Lower lobe of right lung (tissue), 2 donors: ENCODE measurements at regions not wholly inside any gene's neighbourhood (a gene's known extent, or its start where the extent isn't known, plus 50 kb on each side); places are given as distances from the start of the nearest gene placed in this dataset.

ENCODE experiments used
- ATAC-seq, 2 donors: fragments of 200-7000 bp; cut with Tn5 transposase; one replicate each; pipeline ENCODE4 v1.9.1; 2020 to 2022; ENCODE audit warnings: mild to moderate bottlenecking in 2 of 2, moderate library complexity in 2 of 2
- DNase-seq: peaks from one replicate; pipeline ENCODE4 v3.0.0-alpha.2; 2020
- H3K27ac ChIP-seq: fragments of 200-600 bp; one replicate; pipeline ENCODE4 v1.8.0; 2022
- H3K27me3 ChIP-seq: fragments of 200-600 bp; one replicate; pipeline ENCODE4 v1.8.0; 2022; ENCODE audit warnings: low read depth
- H3K36me3 ChIP-seq: fragments of 200-600 bp; one replicate; pipeline ENCODE4 v1.8.0; 2022; ENCODE audit warnings: mild to moderate bottlenecking
- H3K4me1 ChIP-seq: fragments of 200-600 bp; one replicate; pipeline ENCODE4 v1.8.0; 2022
- H3K4me3 ChIP-seq: fragments of 200-600 bp; one replicate; pipeline ENCODE4 v1.8.0; 2022; ENCODE audit warnings: mild to moderate bottlenecking
- H3K9me3 ChIP-seq: fragments of 200-600 bp; one replicate; pipeline ENCODE4 v1.8.0; 2022
- CTCF ChIP-seq: fragments of 200-600 bp; IDR thresholded peaks from one replicate; pipeline ENCODE4 v1.8.0; 2022; ENCODE audit warnings: antibody characterized with exemption, mild to moderate bottlenecking
- intact Hi-C: fragments of 100-400 bp; cut with DNase I; formaldehyde crosslinking; loops from one replicate; pipeline ENCODE4 v1.11.0; 2022
- donor health status: DM: no; HTN: yes; CAD: no; lungs with severe emphysema.

- H3K4me1 ChIP-seq, result no peaks in the 10 kb centered on the region
- H3K36me3 ChIP-seq, result no peaks in the 10 kb centered on the region
- no peak for TF ChIP-seq CTCF
- H3K27me3 ChIP-seq, result no peaks in the 10 kb centered on the region
- no peak overlapping the region for H3K4me3 ChIP-seq
- DNase-seq (no peak), ATAC-seq (no peak)
- H3K9me3 ChIP-seq, result no peaks in the 10 kb centered on the region
- intact Hi-C loops, result no loop called here
- H3K27ac ChIP-seq, result no peak overlapping the region
Observed at GRCh38 chr4:35229021-35229420, 1015.3 kb downstream of the ARAP2 start.

- no peak for DNase-seq
- no peak overlapping the region for H3K4me3 ChIP-seq
- TF ChIP-seq CTCF, result no peak
- ATAC-seq, result no peak
- no peaks in the 10 kb centered on the region for H3K27me3 ChIP-seq
- intact Hi-C loops, result no loop called here
- no peaks in the 10 kb centered on the region for H3K36me3 ChIP-seq
- no peaks in the 10 kb centered on the region for H3K4me1 ChIP-seq
- H3K9me3 ChIP-seq, result no peaks in the 10 kb centered on the region
- no peak overlapping the region for H3K27ac ChIP-seq
Observed at GRCh38 chr4:35237924-35238323, 1006.4 kb downstream of the ARAP2 start.

- no peaks in the 10 kb centered on the region for H3K27me3 ChIP-seq
- H3K9me3 ChIP-seq, result no peaks in the 10 kb centered on the region
- ATAC-seq (no peak), DNase-seq (no peak)
- no peak overlapping the region for H3K27ac ChIP-seq
- intact Hi-C loops, result no loop called here
- no peak for TF ChIP-seq CTCF
- H3K36me3 ChIP-seq, result no peaks in the 10 kb centered on the region
- H3K4me3 ChIP-seq, result no peak overlapping the region
- no peaks in the 10 kb centered on the region for H3K4me1 ChIP-seq
Observed at GRCh38 chr4:35238793-35239192, 1005.5 kb downstream of the ARAP2 start.

- no peaks in the 10 kb centered on the region for H3K27me3 ChIP-seq
- no peak overlapping the region for H3K4me3 ChIP-seq
- DNase-seq (no peak), ATAC-seq (no peak)
- intact Hi-C loops, result no loop called here
- TF ChIP-seq CTCF, result no peak
- H3K36me3 ChIP-seq, result no peaks in the 10 kb centered on the region
- H3K4me1 ChIP-seq, result no peaks in the 10 kb centered on the region
- no peaks in the 10 kb centered on the region for H3K9me3 ChIP-seq
- no peak overlapping the region for H3K27ac ChIP-seq
Observed at GRCh38 chr4:35246493-35246892, 997.8 kb downstream of the ARAP2 start.

- no peaks in the 10 kb centered on the region for H3K36me3 ChIP-seq
- intact Hi-C loops, result no loop called here
- ATAC-seq, result no peak
Observed at GRCh38 chr4:35247047-35247446, 997.3 kb downstream of the ARAP2 start.

More at GRCh38 chr4:35247047-35247446, 997.3 kb downstream of the ARAP2 start:
- no peak overlapping the region for H3K4me3 ChIP-seq
- H3K9me3 ChIP-seq, result no peaks in the 10 kb centered on the region
- DNase-seq, result no peak
- no peak for TF ChIP-seq CTCF
- no peaks in the 10 kb centered on the region for H3K27me3 ChIP-seq
- H3K4me1 ChIP-seq, result no peaks in the 10 kb centered on the region
- H3K27ac ChIP-seq, result no peak overlapping the region
